GM18520 (cell line): ENCODE measurements at regions not wholly inside any gene's neighbourhood (a gene's known extent, or its start where the extent isn't known, plus 50 kb on each side); places are given as distances from the start of the nearest gene placed in this dataset.

Experiments
- ATAC-seq: cut with Tn5 transposase; IDR thresholded peaks from one replicate; pipeline ENCODE4 v1.9.1; 2021; ENCODE audit not compliant: unreplicated experiment

GRCh38 chr11:128269466-128269865 lies 317.9 kb downstream of the ETS1 start:
- ATAC-seq, result no peak

DNA sequence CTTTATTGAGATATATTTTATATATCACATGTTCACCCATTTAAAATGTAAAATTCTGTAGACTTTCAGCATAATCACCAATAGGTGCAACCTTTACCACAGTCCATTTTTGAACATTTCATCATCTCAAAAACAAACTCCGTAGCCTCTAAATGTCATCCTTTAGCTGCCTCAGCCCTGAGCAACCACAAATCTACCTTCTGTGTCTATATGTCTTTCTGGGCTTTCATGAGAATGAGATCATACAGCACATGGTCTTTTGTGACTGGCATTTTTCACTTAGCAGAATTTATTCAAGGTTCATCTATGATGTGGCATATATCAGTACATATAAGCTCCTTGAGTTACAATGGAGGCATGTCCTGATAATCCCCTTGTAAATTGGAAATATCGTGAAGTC lies 320.5 kb downstream of the ETS1 start:
- no peak for ATAC-seq

DNA sequence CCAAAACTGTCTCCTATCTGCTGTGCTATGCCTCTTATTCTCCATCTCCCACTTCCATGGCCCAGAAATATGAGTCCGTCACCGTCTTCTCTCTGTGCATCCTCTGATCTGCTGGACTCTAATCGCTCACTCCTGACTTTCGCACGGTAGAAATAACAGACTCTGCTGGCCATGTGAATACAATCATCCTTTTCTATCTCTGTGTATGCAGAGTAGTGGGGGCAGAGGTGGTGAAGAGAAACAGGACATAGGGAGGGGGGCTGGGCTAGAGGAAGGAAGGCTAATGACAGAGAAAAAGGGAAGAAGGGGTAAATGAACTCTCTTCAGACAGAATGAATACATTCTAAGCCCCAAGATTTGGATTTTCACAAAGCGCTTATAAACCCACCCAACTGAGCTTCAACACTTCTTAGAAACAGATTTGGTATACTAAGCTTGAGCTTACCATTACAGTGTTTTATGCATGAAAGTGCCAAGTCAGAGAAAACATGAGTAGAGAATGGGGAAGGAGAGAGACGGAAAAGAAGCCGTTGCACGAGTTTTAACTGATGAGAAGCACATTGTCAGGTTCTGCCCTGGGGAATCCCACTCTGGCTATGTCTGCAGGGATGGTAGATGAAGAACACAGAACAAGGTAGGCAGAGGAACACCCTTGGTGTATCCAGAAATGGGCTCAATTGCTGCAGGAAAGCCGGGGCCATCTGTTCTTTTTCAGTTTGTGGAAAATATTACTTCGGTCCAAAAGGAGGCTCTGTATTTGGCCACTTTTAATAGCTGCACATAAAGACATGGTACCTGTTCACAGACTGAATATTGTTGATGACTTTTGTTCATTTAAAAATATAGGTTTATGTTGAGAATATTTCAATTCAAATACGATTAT lies 324.7 kb downstream of the ETS1 start:
- no peak for ATAC-seq

- ATAC-seq, result no peak
These were observed 326.3 kb downstream of the ETS1 start for GRCh38 chr11:128261011-128261421.

DNA sequence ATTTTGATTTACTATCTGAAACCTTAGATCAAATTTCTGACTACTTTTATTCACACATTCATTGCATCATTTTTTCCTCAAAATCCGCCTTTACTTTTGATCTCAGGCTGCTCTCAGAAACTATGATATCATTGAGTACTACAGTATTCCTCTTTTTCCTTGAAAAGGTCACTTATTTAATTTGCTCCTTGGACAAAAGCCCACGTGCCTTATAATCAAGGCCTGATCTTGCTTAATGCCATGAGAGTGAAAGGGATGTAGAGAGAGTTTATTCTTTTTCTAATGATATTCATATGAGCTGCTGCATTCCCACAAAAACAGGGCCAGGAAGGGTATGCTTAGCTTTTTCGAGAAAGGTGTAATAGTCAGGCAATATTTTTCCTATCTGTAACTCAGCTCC lies 327.0 kb downstream of the ETS1 start:
- ATAC-seq, result no peak

- ATAC-seq, result no peak
These were observed 327.5 kb downstream of the ETS1 start for GRCh38 chr11:128259816-128260215.

DNA sequence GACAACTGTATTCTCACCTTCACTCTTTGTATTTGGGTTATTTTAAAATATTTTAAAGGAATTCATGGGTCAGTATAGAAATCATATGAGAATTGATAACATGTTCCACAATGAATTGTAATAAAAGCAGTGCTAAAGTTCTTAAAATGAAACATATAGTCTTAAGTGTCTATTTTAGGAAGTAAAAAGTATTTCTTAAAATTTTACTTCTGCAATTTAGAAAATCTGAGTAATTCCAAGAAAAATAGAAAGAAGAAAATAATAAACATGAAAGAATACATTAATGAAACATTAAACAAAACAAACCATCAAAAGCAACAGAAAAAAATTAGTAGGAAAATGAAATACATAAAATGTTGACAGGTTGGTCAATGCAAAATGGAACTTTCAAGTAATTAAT lies 332.4 kb downstream of the ETS1 start:
- no peak for ATAC-seq

DNA sequence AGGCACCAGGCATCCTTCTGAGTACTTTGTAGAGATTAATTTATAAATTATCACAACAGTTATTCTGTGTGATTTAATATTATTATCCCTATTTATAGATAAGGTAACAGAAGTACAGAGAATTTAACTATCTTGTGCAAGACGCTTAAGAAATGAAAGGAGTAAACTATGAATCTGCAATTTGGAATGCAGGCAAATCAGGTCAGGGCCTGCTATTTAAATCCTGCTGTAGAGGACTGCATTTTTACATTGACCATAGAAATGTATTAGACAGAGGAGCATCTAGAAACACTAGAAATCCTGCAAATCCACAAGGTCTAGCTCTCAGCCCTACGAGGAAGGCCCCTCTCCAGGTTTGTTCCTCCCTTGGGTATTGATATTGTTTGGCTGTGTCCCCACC lies 336.2 kb downstream of the ETS1 start:
- no peak for ATAC-seq

- ATAC-seq, result no peak
These were observed 336.9 kb downstream of the ETS1 start for GRCh38 chr11:128250482-128250881.

DNA sequence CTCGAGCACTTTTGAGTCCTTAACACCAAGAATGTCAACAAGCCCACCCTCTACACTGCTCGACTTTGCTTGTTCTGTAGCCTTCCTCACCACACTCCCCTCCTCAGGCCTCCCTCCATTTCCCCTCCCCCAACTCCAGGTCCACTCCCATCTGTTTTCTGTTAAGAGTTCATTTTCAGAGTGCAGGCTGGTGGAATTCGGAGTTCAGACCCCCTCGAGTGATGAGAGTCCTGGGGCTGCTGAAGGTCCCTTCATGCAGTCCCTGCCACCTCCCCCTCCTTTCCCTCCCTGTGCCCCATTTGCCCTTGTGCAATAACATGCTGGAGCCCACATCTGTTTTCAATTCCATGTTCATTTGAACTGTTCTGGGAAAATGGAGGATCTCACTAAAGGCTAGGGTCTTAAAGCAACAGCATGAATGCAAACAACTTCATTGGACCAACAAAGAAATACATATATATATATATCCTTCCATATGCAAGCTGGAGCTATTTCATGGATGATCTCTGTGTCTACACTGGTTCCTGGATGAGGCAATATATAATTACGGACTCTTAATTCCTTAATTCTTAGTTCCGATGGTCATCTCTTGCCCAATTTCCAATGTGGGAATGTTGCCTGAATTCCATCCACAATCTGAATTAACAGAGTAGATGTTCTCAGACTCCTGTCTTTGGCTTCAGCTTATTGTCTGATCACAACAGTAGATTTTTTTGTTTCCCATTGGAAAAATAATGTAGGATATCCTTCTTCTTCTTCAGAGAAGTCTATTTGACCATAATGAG lies 340.4 kb downstream of the ETS1 start:
- ATAC-seq, result no peak

GRCh38 chr11:128246364-128246801 lies 341.0 kb downstream of the ETS1 start:
- no peak for ATAC-seq

DNA sequence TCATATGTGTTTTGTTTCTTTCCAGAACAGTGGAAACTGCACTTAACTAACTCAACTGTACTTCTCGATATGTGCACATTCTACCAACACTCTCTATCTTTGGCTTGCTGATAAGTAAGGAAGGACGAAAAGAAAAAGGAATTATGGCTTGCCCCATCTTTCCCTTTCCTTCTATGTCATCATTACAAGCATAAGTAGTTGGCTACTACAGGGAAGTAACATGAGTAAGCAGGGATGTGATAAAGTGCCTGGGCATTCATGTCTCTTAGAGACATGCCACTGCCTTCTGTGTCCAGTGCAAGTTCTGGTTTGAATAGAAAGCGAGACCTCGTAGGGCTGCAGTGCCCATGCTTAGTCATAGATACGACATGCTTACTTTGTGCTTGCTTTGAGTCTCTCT lies 342.5 kb downstream of the ETS1 start:
- no peak for ATAC-seq

DNA sequence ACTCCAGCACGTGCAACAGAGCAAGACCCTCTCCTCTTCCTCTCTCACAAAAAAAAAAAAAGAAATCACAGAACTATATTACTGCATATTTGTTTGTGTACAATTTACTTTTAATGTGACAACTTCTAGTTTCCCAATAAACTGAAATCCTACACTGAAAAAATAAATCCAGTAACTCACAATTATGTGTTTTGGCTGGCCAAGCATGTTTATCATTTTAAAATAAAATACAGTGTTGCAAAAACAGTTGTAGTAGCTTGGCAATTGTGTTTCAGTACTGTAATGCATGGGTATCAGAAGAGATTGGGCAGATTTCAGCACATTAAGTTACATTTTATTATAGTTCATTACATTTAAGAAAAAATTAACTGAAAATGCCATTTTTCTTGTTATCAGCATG lies 344.9 kb downstream of the ETS1 start:
- ATAC-seq, result no peak

GRCh38 chr11:128240546-128240945 lies 346.8 kb downstream of the ETS1 start:
- ATAC-seq, result no peak

DNA sequence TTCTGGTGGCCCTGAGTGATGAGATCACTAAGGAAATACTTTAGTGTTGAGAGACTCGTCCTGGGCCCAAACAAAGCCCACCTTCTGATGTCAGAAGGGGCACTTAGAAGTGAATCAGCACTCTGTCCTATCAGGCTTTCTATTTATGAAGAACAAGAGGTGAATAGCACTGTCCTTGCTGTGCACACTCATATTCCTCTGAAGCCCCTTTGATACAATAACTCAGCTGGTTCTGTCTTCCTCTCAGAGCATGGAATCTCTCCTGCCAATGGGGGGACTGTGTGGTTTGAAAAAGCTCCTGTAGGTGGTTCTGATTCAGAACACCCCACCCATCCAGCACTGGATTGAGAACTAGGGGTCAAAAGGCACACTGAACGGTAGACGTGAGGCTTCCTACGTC lies 348.1 kb downstream of the ETS1 start:
- ATAC-seq, result no peak

- ATAC-seq, result no peak
These were observed 348.7 kb downstream of the ETS1 start for GRCh38 chr11:128238521-128239265.

- ATAC-seq, result no peak
These were observed 350.6 kb downstream of the ETS1 start for GRCh38 chr11:128236506-128237498.

- no peak for ATAC-seq
These were observed 351.4 kb downstream of the ETS1 start for GRCh38 chr11:128235958-128236357.

GRCh38 chr11:128235426-128235825 lies 351.9 kb downstream of the ETS1 start:
- ATAC-seq, result no peak

DNA sequence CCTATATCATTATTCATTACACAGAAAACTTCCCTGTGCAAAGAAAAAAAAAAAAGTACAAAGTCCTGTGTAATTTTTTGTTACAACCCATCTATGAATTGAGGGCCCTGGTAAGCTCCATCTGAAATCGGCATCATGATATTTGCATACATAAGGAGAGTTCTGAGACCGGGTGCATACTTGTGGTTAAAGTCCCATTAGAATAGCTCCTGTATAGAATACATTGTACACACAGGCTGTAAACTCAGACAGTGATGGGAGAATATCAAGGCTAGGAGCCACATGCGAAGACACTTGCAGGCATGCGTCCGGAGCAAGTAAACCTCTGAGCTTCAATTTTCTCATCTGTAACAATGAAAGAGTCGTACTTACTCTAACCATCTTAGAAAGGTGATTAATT lies 353.2 kb downstream of the ETS1 start:
- ATAC-seq, result no peak
